H1 (cell line): ENCODE measurements at regions not wholly inside any gene's neighbourhood (a gene's known extent, or its start where the extent isn't known, plus 50 kb on each side); places are given as distances from the start of the nearest gene placed in this dataset.

Experiments
- CTCF ChIA-PET: fragments of 300-600 bp; sonication (Branson Sonifier 250); formaldehyde crosslinking; loops from one replicate; lab custom pipeline; 2021; ENCODE audit not compliant: partially characterized antibody; lab: Charles Lee
- POLR2A ChIA-PET: fragments of 300-600 bp; sonication (Branson Sonifier 250); formaldehyde crosslinking; loops from one replicate; lab custom pipeline; 2021; ENCODE audit warnings: inconsistent platforms; ENCODE audit not compliant: partially characterized antibody; lab: Charles Lee
- DNase-seq, 2 experiments: peaks; one replicate each; pipeline versions ENCODE4 v3.0.0 to v3.0.0-alpha.2; 2010 to 2022; ENCODE audit warnings: low spot score in 2 of 2, low read depth in 1 of 2, mixed read lengths in 1 of 2
- FAIRE-seq: peaks from 2 replicates; lab custom pipeline; 2011; peaks lifted over from hg19 to GRCh38; lab: Jason Lieb, UNC
- H2AFZ ChIP-seq: 2 replicates; pipeline ENCODE4 v1.8.1; 2012; ENCODE audit warnings: low read length, inconsistent platforms
- H2AK5ac ChIP-seq: 2 replicates; pipeline ENCODE4 v1.6.1; 2013; ENCODE audit warnings: low read depth, low read length
- H2BK120ac ChIP-seq: replicated peaks from 2 replicates; pipeline ENCODE3; 2013; ENCODE audit warnings: low read depth, low read length, inconsistent platforms
- H2BK12ac ChIP-seq: 2 replicates; pipeline ENCODE4 v1.6.1; 2013; ENCODE audit warnings: low read depth, low read length
- H2BK15ac ChIP-seq: 2 replicates; pipeline ENCODE4 v1.6.1; 2013; ENCODE audit warnings: low read length
- H2BK20ac ChIP-seq: 2 replicates; pipeline ENCODE4 v1.6.1; 2013; ENCODE audit warnings: low read length
- H2BK5ac ChIP-seq: 2 replicates; pipeline ENCODE4 v1.6.1; 2013; ENCODE audit warnings: low read depth, low read length
- H3K14ac ChIP-seq: 2 replicates; pipeline ENCODE4 v1.6.1; 2013; ENCODE audit warnings: inconsistent platforms; ENCODE audit not compliant: insufficient read length
- H3K18ac ChIP-seq: 2 replicates; pipeline ENCODE4 v1.6.1; 2013; ENCODE audit warnings: low read length; ENCODE audit errors: extremely low read depth
- H3K23ac ChIP-seq: 2 replicates; pipeline ENCODE4 v1.6.1; 2013; ENCODE audit warnings: inconsistent platforms; ENCODE audit not compliant: insufficient read length
- H3K23me2 ChIP-seq: 2 replicates; pipeline ENCODE4 v1.6.1; 2013; ENCODE audit warnings: low read depth, low read length
- H3K27ac ChIP-seq: 2 replicates; pipeline ENCODE4 v1.6.1; 2011; ENCODE audit warnings: low read depth, low read length, inconsistent platforms
- H3K27me3 ChIP-seq, 4 experiments: replicated peaks in 1 of 4; 1 replicate in 1 of 4; 2 replicates in 3 of 4; pipeline versions ENCODE4 v1.6.1 to v1.8.1; 2011 to 2013; ENCODE audit warnings: low read length in 3 of 4, mild to moderate bottlenecking in 3 of 4, inconsistent platforms in 2 of 4, mixed read lengths in 2 of 4, moderate library complexity in 1 of 4; ENCODE audit not compliant: control insufficient read depth in 3 of 4, insufficient read depth in 3 of 4; ENCODE audit errors: extremely low read depth in 1 of 4
- H3K36me3 ChIP-seq, 4 experiments: 2 replicates each; pipeline versions ENCODE4 v1.6.1 to v1.8.1; 2011 to 2013; ENCODE audit warnings: mild to moderate bottlenecking in 4 of 4, low read length in 3 of 4, moderate library complexity in 2 of 4, control low read depth in 1 of 4, inconsistent platforms in 1 of 4; ENCODE audit not compliant: insufficient read depth in 4 of 4, control insufficient read depth in 2 of 4
- H3K4ac ChIP-seq: replicated peaks from 2 replicates; pipeline ENCODE3; 2013; ENCODE audit warnings: low read length, low read depth, mixed read lengths, inconsistent platforms; ENCODE audit not compliant: insufficient read length
- H3K4me1 ChIP-seq, 4 experiments: replicated peaks in 1 of 4; 1 replicate in 1 of 4; 2 replicates in 3 of 4; pipeline versions ENCODE4 v1.6.1 to v1.8.1; 2011 to 2013; ENCODE audit warnings: low read length in 3 of 4, inconsistent platforms in 2 of 4, mixed read lengths in 1 of 4; ENCODE audit not compliant: insufficient read depth in 4 of 4, control insufficient read depth in 3 of 4
- H3K4me2 ChIP-seq, 2 experiments: 2 replicates each; pipeline versions ENCODE4 v1.6.1 to v1.8.1; 2011 to 2013; ENCODE audit warnings: low read depth in 2 of 2, low read length in 2 of 2, control low read depth in 1 of 2, inconsistent platforms in 1 of 2, mild to moderate bottlenecking in 1 of 2; ENCODE audit not compliant: insufficient read depth in 1 of 2
- H3K4me3 ChIP-seq, 4 experiments: fragments of 200-600, 300-600 bp in 1 of 4; sonication (generic), shearing (Covaris generic), sonication (Bioruptor Twin) in 1 of 4; 2 replicates each; pipeline versions ENCODE4 v1.5.1 to v1.8.1; 2011 to 2016; ENCODE audit warnings: low read length in 4 of 4, low read depth in 3 of 4, control low read depth in 2 of 4, inconsistent platforms in 2 of 4, mild to moderate bottlenecking in 2 of 4, mixed read lengths in 1 of 4, moderate library complexity in 1 of 4; ENCODE audit not compliant: insufficient read depth in 2 of 4; ENCODE audit errors: extremely low read depth in 1 of 4
- H3K56ac ChIP-seq: replicated peaks from 2 replicates; pipeline ENCODE3; 2013; ENCODE audit warnings: low read depth, mild to moderate bottlenecking, mixed read lengths, low read length, inconsistent platforms; ENCODE audit not compliant: insufficient read length
- H3K79me1 ChIP-seq: 2 replicates; pipeline ENCODE4 v1.6.1; 2013; ENCODE audit warnings: low read depth, low read length, control low read depth
- H3K79me2 ChIP-seq, 2 experiments: 2 replicates each; pipeline versions ENCODE4 v1.6.1 to v1.8.1; 2012 to 2013; ENCODE audit warnings: low read length in 2 of 2, mild to moderate bottlenecking in 2 of 2, inconsistent platforms in 1 of 2; ENCODE audit not compliant: insufficient read depth in 2 of 2, control insufficient read depth in 1 of 2
- H3K9ac ChIP-seq, 4 experiments: replicated peaks in 1 of 4; 1 replicate in 1 of 4; 2 replicates in 3 of 4; pipeline versions ENCODE4 v1.6.1 to v1.8.1; 2011 to 2013; ENCODE audit warnings: low read depth in 3 of 4, low read length in 3 of 4, control low read depth in 2 of 4, mild to moderate bottlenecking in 2 of 4, moderate library complexity in 2 of 4, inconsistent platforms in 1 of 4; ENCODE audit errors: extremely low read depth in 1 of 4
- H3K9me3 ChIP-seq, 2 experiments: 2 replicates each; pipeline versions ENCODE4 v1.6.1 to v1.8.1; 2012 to 2013; ENCODE audit warnings: mild to moderate bottlenecking in 2 of 2, moderate library complexity in 2 of 2, control low read depth in 1 of 2, inconsistent platforms in 1 of 2, low read depth in 1 of 2, low read length in 1 of 2, mixed read lengths in 1 of 2; ENCODE audit not compliant: insufficient read depth in 2 of 2
- H4K20me1 ChIP-seq, 2 experiments: replicated peaks in 1 of 2; 2 replicates each; pipeline versions ENCODE3 to v1.8.1; 2011 to 2013; ENCODE audit warnings: inconsistent platforms in 2 of 2, low read length in 2 of 2, mild to moderate bottlenecking in 1 of 2; ENCODE audit not compliant: insufficient read depth in 2 of 2, control insufficient read depth in 1 of 2
- H4K5ac ChIP-seq: 2 replicates; pipeline ENCODE4 v1.6.1; 2013; ENCODE audit warnings: low read length, low read depth, mixed read lengths, inconsistent platforms; ENCODE audit not compliant: insufficient read length
- H4K8ac ChIP-seq: 2 replicates; pipeline ENCODE4 v1.8.0; 2013; ENCODE audit warnings: mild to moderate bottlenecking, moderate library complexity, low read length, inconsistent platforms; ENCODE audit not compliant: insufficient read depth; ENCODE audit errors: extremely low read depth
- H4K91ac ChIP-seq: replicated peaks from 2 replicates; pipeline ENCODE3; 2013; ENCODE audit warnings: low read length, mixed read lengths, inconsistent platforms; ENCODE audit not compliant: insufficient read length
- CHD1 ChIP-seq: IDR thresholded peaks from 2 replicates; pipeline ENCODE4 v1.6.1; 2012; ENCODE audit warnings: low read depth, low read length, improper control_type of control experiment
- CREB1 ChIP-seq: IDR thresholded peaks from 2 replicates; pipeline ENCODE4 v1.6.1; 2012; ENCODE audit warnings: inconsistent platforms
- HDAC2 ChIP-seq, 2 experiments: fragments of 300-600 bp in 1 of 2; sonication (generic) in 1 of 2; IDR thresholded peaks; 2 replicates each; pipeline ENCODE4 v1.6.1; 2011 to 2012; ENCODE audit warnings: low read depth in 2 of 2, low read length in 2 of 2, mild to moderate bottlenecking in 2 of 2, moderate library complexity in 2 of 2, borderline replicate concordance in 1 of 2, inconsistent platforms in 1 of 2
- JUND ChIP-seq: IDR thresholded peaks from 2 replicates; pipeline ENCODE4 v1.6.1; 2011; ENCODE audit warnings: mild to moderate bottlenecking, improper control_type of control experiment, low read length
- MAFK ChIP-seq: IDR thresholded peaks from 2 replicates; pipeline ENCODE4 v1.6.1; 2012; ENCODE audit warnings: low read depth, mild to moderate bottlenecking, improper control_type of control experiment, low read length
- MAX ChIP-seq: IDR thresholded peaks from 2 replicates; pipeline ENCODE4 v1.6.1; 2012; ENCODE audit warnings: inconsistent platforms
- NANOG ChIP-seq: IDR thresholded peaks from 2 replicates; pipeline ENCODE4 v1.6.1; 2011; ENCODE audit warnings: low read length, low read depth, mild to moderate bottlenecking, inconsistent platforms; ENCODE audit not compliant: insufficient read depth, poor library complexity, severe bottlenecking
- PHF8 ChIP-seq: fragments of 200-600 bp; sonication (generic); conservative IDR thresholded peaks from 2 replicates; pipeline ENCODE4 v1.7.1; 2012; ENCODE audit warnings: low read depth, mild to moderate bottlenecking, inconsistent platforms, low read length, moderate library complexity
- POLR2A ChIP-seq, 2 experiments: IDR thresholded peaks; 1 replicate in 1 of 2; 2 replicates in 1 of 2; pipeline ENCODE4 v1.6.1; 2011; ENCODE audit warnings: low read depth in 2 of 2, low read length in 2 of 2, mild to moderate bottlenecking in 2 of 2; ENCODE audit errors: control extremely low read depth in 1 of 2
- POU5F1 ChIP-seq: IDR thresholded peaks from 2 replicates; pipeline ENCODE4 v1.6.1; 2011; ENCODE audit warnings: low read depth, mild to moderate bottlenecking, low read length, moderate library complexity
- SAP30 ChIP-seq: fragments of 300-600 bp; sonication (generic); IDR thresholded peaks from 2 replicates; pipeline ENCODE4 v1.7.1; 2012; ENCODE audit warnings: low read length, moderate library complexity, mild to moderate bottlenecking, inconsistent platforms; ENCODE audit not compliant: insufficient read depth, insufficient replicate concordance
- SRF ChIP-seq: IDR thresholded peaks from 2 replicates; pipeline ENCODE4 v1.6.1; 2011; ENCODE audit warnings: mild to moderate bottlenecking, low read depth, low read length, moderate library complexity
- WGBS, 2 experiments: shearing (Covaris generic) in 1 of 2; methylation state at CpG; one replicate each; pipeline versions ENCODE4 v1.1.6 to v1.1.7; 2013 to 2015; ENCODE audit warnings: low lambda C conversion rate in 2 of 2, mixed read lengths in 2 of 2, inconsistent platforms in 1 of 2, low coverage in 1 of 2, missing lambda C conversion rate in 1 of 2; ENCODE audit not compliant: insufficient replicate concordance in 2 of 2, insufficient coverage in 1 of 2, insufficient read length in 1 of 2; ENCODE audit errors: extremely low coverage in 1 of 2, missing lambda C conversion rate in 1 of 2; 5-methylcytosine and 5-hydroxymethylcytosine counted together

- no peaks in the 10 kb centered on the region for H3K23me2 ChIP-seq
- H2AFZ ChIP-seq: no peak overlapping the region
- no peak overlapping the region for H3K56ac ChIP-seq
- H4K91ac ChIP-seq: no peak overlapping the region
- H3K18ac ChIP-seq: no peak overlapping the region
- 97% methylated on average over 4 of the region's 4 CpGs; no CpG with 5 or more reads in 1 of the 2 experiments for WGBS, 2 experiments
- no peak overlapping the region for H4K8ac ChIP-seq
- POLR2A ChIA-PET: no interaction called here
- no peak overlapping the region for H3K27ac ChIP-seq
- H2AK5ac ChIP-seq: no peak overlapping the region
- H3K79me1 ChIP-seq: no peaks in the 10 kb centered on the region
- no peak overlapping the region for H2BK120ac ChIP-seq
- H3K79me2 ChIP-seq: no peaks in the 10 kb centered on the region
- no peak overlapping the region for H3K4ac ChIP-seq
- H3K27me3 ChIP-seq: no peaks in the 10 kb centered on the region; a peak in 1 of 7 replicates
- H4K20me1 ChIP-seq: no peaks in the 10 kb centered on the region
- H4K5ac ChIP-seq: no peak overlapping the region
- no peak overlapping the region for H3K9ac ChIP-seq
- no peak overlapping the region for H3K4me2 ChIP-seq
- FAIRE-seq (no peak), DNase-seq (no peak)
- H2BK12ac ChIP-seq: no peak overlapping the region
- H3K36me3 ChIP-seq: no peaks in the 10 kb centered on the region
- H3K4me3 ChIP-seq: no peak overlapping the region
- H3K4me1 ChIP-seq: peaks cover 0 to 9% (median 3%) of the 10 kb centered on the region in 4 experiments; a peak in 4 of 7 replicates
- H3K9me3 ChIP-seq: no peaks in the 10 kb centered on the region
- no peak overlapping the region for H2BK15ac ChIP-seq
- H3K23ac ChIP-seq: no peak overlapping the region
- H2BK20ac ChIP-seq: no peak overlapping the region
- H3K14ac ChIP-seq: no peak overlapping the region
- TF ChIP-seq JUND (no peak), MAX (no peak), PHF8 (no peak), POLR2A (IDR thresholded peaks at IDR 0.05; ENCODE audit: control extremely low read depth in 1 of 2, low read depth in 2 of 2, low read length in 2 of 2) (no peak), MAFK (no peak), CREB1 (no peak), CHD1 (no peak), POU5F1 (no peak), SAP30 (no peak), NANOG (no peak), SRF (no peak), HDAC2 (IDR thresholded peaks at IDR 0.05; ENCODE audit: borderline replicate concordance in 1 of 2, low read depth in 2 of 2, low read length in 2 of 2) (no peak)
- CTCF ChIA-PET: interaction anchor here (0.6 to 2.0 kb wide), 4 partner anchors 23 to 513 kb away, joined by 3 to 4 read pairs (median 4); no protein-coding TSS in a partner anchor
- H2BK5ac ChIP-seq: peak overlapping the region; percentile 44; the same call in 1 of the 2 replicates
Observed at GRCh38 chr11:115672999-115673411, 168.8 kb upstream of the CADM1 start.
